A549 (cell line): ENCODE measurements at regions not wholly inside any gene's neighbourhood (a gene's known extent, or its start where the extent isn't known, plus 50 kb on each side); places are given as distances from the start of the nearest gene placed in this dataset.
"Not testable (repeated sequence)": the region's sequence is repeated elsewhere in the genome, so short reads cannot be mapped to it uniquely, and the experiment has no call there.

Experiments
- CEBPB ChIP-seq, 2 experiments: fragments of >200 bp in 1 of 2; sonication (Bioruptor Twin) in 1 of 2; formaldehyde crosslinking in 1 of 2; IDR thresholded peaks; 2 replicates each; pipeline ENCODE4 v1.6.1; 2012 to 2016
- JUN ChIP-seq, 2 experiments: fragments of >200 bp; sonication (Bioruptor Twin); formaldehyde crosslinking; IDR thresholded peaks; 2 replicates in 1 of 2; 3 replicates in 1 of 2; pipeline ENCODE4 v1.6.1; 2016 to 2017
- JUNB ChIP-seq: fragments of >200 bp; sonication (Bioruptor Twin); formaldehyde crosslinking; IDR thresholded peaks from 2 replicates; pipeline ENCODE4 v1.6.1; 2016
- NFE2L2 ChIP-seq: fragments of 150-350 bp; conservative IDR thresholded peaks from 2 replicates; pipeline ENCODE4 v1.6.1; 2014; ENCODE audit warnings: low read length
- NPAS2 ChIP-seq: fragments of 250-450 bp; sonication (Bioruptor Pico); IDR thresholded peaks from 2 replicates; pipeline ENCODE4 v1.8.0; 2022; ENCODE audit warnings: mild to moderate bottlenecking, moderate library complexity, borderline replicate concordance
- POLR2A ChIP-seq: IDR thresholded peaks from 2 replicates; pipeline ENCODE4 v1.6.1; 2012; ENCODE audit warnings: mild to moderate bottlenecking, low read length
- RAD21 ChIP-seq, 2 experiments: fragments of >200 bp in 1 of 2; sonication (Bioruptor Twin) in 1 of 2; formaldehyde crosslinking in 1 of 2; IDR thresholded peaks in 1 of 2; conservative IDR thresholded peaks in 1 of 2; 2 replicates in 1 of 2; 3 replicates in 1 of 2; pipeline ENCODE4 v1.6.1; 2012 to 2018; ENCODE audit warnings: inconsistent platforms in 1 of 2
- SREBF2 ChIP-seq: fragments of 450-650 bp; IDR thresholded peaks from 2 replicates; pipeline ENCODE4 v1.6.1; 2014; ENCODE audit warnings: mild to moderate bottlenecking, moderate library complexity
- TF ChIP-seq, protein P1 (sequence below): fragments of >200 bp; sonication (Bioruptor Twin); formaldehyde crosslinking; IDR thresholded peaks from 3 replicates; pipeline ENCODE4 v1.5.1; 2016
- TF ChIP-seq, protein P2 (sequence below): fragments of 200-600 bp; sonication (generic); IDR thresholded peaks from 2 replicates; pipeline ENCODE4 v1.6.1; 2016; ENCODE audit warnings: antibody characterized with exemption, mild to moderate bottlenecking, moderate library complexity

DNA sequence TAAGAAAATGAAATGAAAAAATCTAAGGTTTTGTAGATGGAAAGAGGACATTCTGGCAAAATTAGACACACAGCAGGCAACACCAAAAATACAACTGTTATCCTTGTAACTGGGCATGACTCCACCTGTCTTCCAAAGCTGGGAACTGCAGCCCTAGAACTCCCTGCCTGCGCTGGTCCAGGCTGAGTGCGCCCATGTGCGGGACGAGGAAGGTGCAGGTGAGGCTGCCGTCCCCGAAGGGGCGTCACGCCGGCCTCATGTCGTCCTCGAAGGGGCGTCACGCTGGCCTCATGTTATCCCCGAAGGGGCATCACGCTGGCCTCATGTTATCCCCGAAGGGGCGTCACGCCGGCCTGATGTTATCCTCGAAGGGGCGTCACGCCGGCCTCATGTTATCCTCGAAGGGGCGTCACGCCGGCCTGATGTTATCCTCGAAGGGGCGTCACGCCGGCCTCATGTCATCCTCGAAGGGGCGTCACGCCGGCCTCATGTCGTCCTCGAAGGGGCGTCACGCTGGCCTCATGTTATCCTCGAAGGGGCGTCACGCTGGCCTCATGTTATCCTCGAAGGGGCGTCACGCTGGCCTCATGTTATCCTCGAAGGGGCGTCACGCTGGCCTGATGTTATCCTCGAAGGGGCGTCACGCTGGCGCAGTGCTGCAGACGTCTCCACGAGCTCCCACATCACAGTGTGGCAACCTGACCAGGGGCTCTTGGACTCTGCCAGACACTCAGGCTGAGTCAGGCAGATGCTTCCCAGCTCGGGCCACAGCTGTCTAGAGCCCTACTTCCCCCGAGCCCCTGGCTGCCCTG is 100.3 kb upstream of the SALL3 start:
- TF ChIP-seq JUNB; RAD21 (conservative IDR thresholded peaks at IDR 0.05 in 1 of 2, IDR thresholded peaks at IDR 0.05 in 1 of 2); NPAS2; POLR2A; SREBF2; CEBPB (IDR thresholded peaks at IDR 0.05); NFE2L2; JUN (IDR thresholded peaks at IDR 0.05): not testable (repeated sequence)
- TF ChIP-seq, protein P1, sequence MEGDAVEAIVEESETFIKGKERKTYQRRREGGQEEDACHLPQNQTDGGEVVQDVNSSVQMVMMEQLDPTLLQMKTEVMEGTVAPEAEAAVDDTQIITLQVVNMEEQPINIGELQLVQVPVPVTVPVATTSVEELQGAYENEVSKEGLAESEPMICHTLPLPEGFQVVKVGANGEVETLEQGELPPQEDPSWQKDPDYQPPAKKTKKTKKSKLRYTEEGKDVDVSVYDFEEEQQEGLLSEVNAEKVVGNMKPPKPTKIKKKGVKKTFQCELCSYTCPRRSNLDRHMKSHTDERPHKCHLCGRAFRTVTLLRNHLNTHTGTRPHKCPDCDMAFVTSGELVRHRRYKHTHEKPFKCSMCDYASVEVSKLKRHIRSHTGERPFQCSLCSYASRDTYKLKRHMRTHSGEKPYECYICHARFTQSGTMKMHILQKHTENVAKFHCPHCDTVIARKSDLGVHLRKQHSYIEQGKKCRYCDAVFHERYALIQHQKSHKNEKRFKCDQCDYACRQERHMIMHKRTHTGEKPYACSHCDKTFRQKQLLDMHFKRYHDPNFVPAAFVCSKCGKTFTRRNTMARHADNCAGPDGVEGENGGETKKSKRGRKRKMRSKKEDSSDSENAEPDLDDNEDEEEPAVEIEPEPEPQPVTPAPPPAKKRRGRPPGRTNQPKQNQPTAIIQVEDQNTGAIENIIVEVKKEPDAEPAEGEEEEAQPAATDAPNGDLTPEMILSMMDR = not testable (repeated sequence)
- TF ChIP-seq, protein P2, sequence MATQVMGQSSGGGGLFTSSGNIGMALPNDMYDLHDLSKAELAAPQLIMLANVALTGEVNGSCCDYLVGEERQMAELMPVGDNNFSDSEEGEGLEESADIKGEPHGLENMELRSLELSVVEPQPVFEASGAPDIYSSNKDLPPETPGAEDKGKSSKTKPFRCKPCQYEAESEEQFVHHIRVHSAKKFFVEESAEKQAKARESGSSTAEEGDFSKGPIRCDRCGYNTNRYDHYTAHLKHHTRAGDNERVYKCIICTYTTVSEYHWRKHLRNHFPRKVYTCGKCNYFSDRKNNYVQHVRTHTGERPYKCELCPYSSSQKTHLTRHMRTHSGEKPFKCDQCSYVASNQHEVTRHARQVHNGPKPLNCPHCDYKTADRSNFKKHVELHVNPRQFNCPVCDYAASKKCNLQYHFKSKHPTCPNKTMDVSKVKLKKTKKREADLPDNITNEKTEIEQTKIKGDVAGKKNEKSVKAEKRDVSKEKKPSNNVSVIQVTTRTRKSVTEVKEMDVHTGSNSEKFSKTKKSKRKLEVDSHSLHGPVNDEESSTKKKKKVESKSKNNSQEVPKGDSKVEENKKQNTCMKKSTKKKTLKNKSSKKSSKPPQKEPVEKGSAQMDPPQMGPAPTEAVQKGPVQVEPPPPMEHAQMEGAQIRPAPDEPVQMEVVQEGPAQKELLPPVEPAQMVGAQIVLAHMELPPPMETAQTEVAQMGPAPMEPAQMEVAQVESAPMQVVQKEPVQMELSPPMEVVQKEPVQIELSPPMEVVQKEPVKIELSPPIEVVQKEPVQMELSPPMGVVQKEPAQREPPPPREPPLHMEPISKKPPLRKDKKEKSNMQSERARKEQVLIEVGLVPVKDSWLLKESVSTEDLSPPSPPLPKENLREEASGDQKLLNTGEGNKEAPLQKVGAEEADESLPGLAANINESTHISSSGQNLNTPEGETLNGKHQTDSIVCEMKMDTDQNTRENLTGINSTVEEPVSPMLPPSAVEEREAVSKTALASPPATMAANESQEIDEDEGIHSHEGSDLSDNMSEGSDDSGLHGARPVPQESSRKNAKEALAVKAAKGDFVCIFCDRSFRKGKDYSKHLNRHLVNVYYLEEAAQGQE = not testable (repeated sequence)
